ENCODE measurements at regions not wholly inside any gene's neighbourhood (a gene's known extent, or its start where the extent isn't known, plus 50 kb on each side); places are given as distances from the start of the nearest gene placed in this dataset.

DNA sequence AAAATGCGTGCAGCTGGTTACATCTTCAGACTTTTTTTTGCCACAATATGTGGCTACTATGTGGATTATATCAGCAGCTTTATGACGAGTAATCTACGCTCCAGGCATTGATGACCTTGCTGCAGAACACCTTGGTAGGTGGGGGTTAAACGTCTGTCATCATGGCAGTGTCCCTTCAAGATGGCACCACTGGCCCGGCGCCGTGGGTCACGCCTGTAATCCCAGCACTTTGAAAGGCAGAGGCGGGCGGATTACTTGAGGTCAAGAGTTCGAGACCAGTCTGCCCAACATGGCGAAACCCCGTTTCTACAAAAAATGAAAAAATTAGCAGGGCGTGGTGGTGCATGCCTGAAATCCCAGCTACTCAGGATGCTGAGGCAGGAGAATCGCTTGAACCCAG, 177.5 kb downstream of the AEBP2 start:
- H2BK15ac ChIP-seq (ENCODE audit: low read length), result no peak overlapping the region
- no peak overlapping the region for H2BK5ac ChIP-seq (ENCODE audit: low read length)
- no peak overlapping the region for H2AK5ac ChIP-seq (ENCODE audit: low read depth, low read length)
- H4K8ac ChIP-seq (ENCODE audit: low read depth, low read length), result no peak overlapping the region
- no CpG with 5 or more reads among the region's 15 CpGs for WGBS, 2 donors (ENCODE audit: extremely low coverage in 2 of 2, insufficient read length in 2 of 2, insufficient replicate concordance in 1 of 2)
- H3K23ac ChIP-seq (ENCODE audit: low read depth, low read length, poor library complexity), result no peak overlapping the region
- no peaks in the 10 kb centered on the region for H3K4me1 ChIP-seq (ENCODE audit: control insufficient read depth in 2 of 2, insufficient read depth in 1 of 2, low read depth in 1 of 2, low read length in 2 of 2)
- DNase-seq (ENCODE audit: low spot score), result no peak
- H3K27me3 ChIP-seq (ENCODE audit: control insufficient read depth in 3 of 3, insufficient read depth in 3 of 3, low read depth in 1 of 3, low read length in 3 of 3), result no peaks in the 10 kb centered on the region
- H3K36me3 ChIP-seq (replicated peaks in 1 of 2; ENCODE audit: control insufficient read depth in 2 of 2, insufficient read depth in 2 of 2, low read length in 2 of 2), result no peaks in the 10 kb centered on the region
- H3K4ac ChIP-seq (ENCODE audit: low read length), result no peak overlapping the region
- H3K4me3 ChIP-seq (ENCODE audit: low read length in 2 of 2), result no peak overlapping the region
- no peaks in the 10 kb centered on the region for H3K79me1 ChIP-seq (ENCODE audit: low read depth, low read length)
- no peak overlapping the region for H3K27ac ChIP-seq (replicated peaks; ENCODE audit: low read length)
- H4K91ac ChIP-seq (ENCODE audit: low read depth, low read length, poor library complexity), result no peak overlapping the region
- no peaks in the 10 kb centered on the region for H3K9me3 ChIP-seq (replicated peaks in 1 of 2; ENCODE audit: control insufficient read depth in 2 of 2, insufficient read depth in 1 of 2, low read depth in 1 of 2, low read length in 2 of 2)
- H3K18ac ChIP-seq (ENCODE audit: low read length), result no peak overlapping the region
- H2BK120ac ChIP-seq (ENCODE audit: low read depth, low read length), result no peak overlapping the region
- H2AFZ ChIP-seq (ENCODE audit: low read length), result no peak overlapping the region
- no peak overlapping the region for H2BK12ac ChIP-seq (ENCODE audit: low read length)
- H3K9ac ChIP-seq (ENCODE audit: low read depth, low read length, poor library complexity), result no peak overlapping the region
- no peak overlapping the region for H3K14ac ChIP-seq (ENCODE audit: low read length)
- H3K4me2 ChIP-seq (ENCODE audit: insufficient read depth, low read length, poor library complexity, severe bottlenecking), result no peak overlapping the region

- Histone ChIP-seq H3K4me3 (ENCODE audit: low read length in 2 of 2) (no peak overlapping the region), H3K4me2 (ENCODE audit: insufficient read depth, low read length, poor library complexity, severe bottlenecking) (no peak overlapping the region), H2BK15ac (ENCODE audit: low read length) (no peak overlapping the region), H3K4me1 (ENCODE audit: control insufficient read depth in 2 of 2, insufficient read depth in 1 of 2, low read depth in 1 of 2, low read length in 2 of 2) (peaks cover 0 to 1% of the 10 kb centered on the region in 2 donors), H3K79me1 (ENCODE audit: low read depth, low read length) (no peaks in the 10 kb centered on the region), H4K91ac (ENCODE audit: low read depth, low read length, poor library complexity) (no peak overlapping the region), H3K27me3 (ENCODE audit: control insufficient read depth in 3 of 3, insufficient read depth in 3 of 3, low read depth in 1 of 3, low read length in 3 of 3) (no peaks in the 10 kb centered on the region), H3K23ac (ENCODE audit: low read depth, low read length, poor library complexity) (no peak overlapping the region), H2BK5ac (ENCODE audit: low read length) (no peak overlapping the region), H2AFZ (ENCODE audit: low read length) (no peak overlapping the region), H3K36me3 (replicated peaks in 1 of 2; ENCODE audit: control insufficient read depth in 2 of 2, insufficient read depth in 2 of 2, low read length in 2 of 2) (no peaks in the 10 kb centered on the region), H2BK12ac (ENCODE audit: low read length) (no peak overlapping the region), H3K9me3 (replicated peaks in 1 of 2; ENCODE audit: control insufficient read depth in 2 of 2, insufficient read depth in 1 of 2, low read depth in 1 of 2, low read length in 2 of 2) (no peaks in the 10 kb centered on the region), H3K4ac (ENCODE audit: low read length) (no peak overlapping the region), H4K8ac (ENCODE audit: low read depth, low read length) (no peak overlapping the region), H3K18ac (ENCODE audit: low read length) (no peak overlapping the region), H3K27ac (replicated peaks; ENCODE audit: low read length) (no peak overlapping the region), H2BK120ac (ENCODE audit: low read depth, low read length) (no peak overlapping the region), H3K14ac (ENCODE audit: low read length) (no peak overlapping the region), H2AK5ac (ENCODE audit: low read depth, low read length) (no peak overlapping the region), H3K9ac (ENCODE audit: low read depth, low read length, poor library complexity) (no peak overlapping the region)
- no peak for DNase-seq (ENCODE audit: low spot score)
- no CpG with 5 or more reads among the region's 7 CpGs for WGBS, 2 donors (ENCODE audit: extremely low coverage in 2 of 2, insufficient read length in 2 of 2, insufficient replicate concordance in 1 of 2)
Measured at GRCh38 chr12:19620222-19620621, 180.9 kb downstream of the AEBP2 start.

DNA sequence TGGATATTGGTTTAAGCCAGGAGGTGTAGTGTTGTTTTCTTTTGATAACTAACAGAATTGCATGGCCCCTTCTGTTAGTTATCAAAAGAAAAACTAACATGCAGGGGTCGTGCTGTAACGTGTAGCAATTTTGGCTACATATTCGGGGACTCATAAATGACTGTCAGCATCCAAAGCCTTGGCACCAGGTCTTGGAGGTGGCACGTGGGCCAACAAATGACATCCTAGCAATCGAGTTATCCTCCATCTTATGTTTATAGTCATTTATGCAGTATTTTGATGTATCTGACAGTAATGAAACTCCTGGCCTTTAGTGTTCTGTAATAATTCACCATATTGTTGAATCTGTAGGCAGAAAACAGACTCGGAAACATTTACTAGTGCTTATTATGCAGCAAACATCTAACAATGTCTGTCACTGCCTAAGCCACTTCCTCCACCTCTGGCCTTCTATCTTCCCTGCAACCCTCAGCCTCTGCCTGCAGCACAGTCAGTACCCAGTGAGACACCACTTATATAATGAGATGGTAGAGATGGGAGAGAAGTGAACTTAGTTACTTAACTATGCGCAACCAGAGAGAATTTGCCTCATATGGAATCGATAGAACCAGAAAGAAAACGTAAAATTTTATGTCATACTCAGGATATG, 184.6 kb downstream of the AEBP2 start:
- no peak overlapping the region for H2AFZ ChIP-seq (ENCODE audit: low read length)
- H3K9ac ChIP-seq (ENCODE audit: low read depth, low read length, poor library complexity), result no peak overlapping the region
- H2BK12ac ChIP-seq (ENCODE audit: low read length), result no peak overlapping the region
- no peak overlapping the region for H3K14ac ChIP-seq (ENCODE audit: low read length)
- H3K36me3 ChIP-seq (replicated peaks in 1 of 2; ENCODE audit: control insufficient read depth in 2 of 2, insufficient read depth in 2 of 2, low read length in 2 of 2), result no peaks in the 10 kb centered on the region
- H3K27me3 ChIP-seq (ENCODE audit: control insufficient read depth in 3 of 3, insufficient read depth in 3 of 3, low read depth in 1 of 3, low read length in 3 of 3), result no peaks in the 10 kb centered on the region
- no peak overlapping the region for H2BK120ac ChIP-seq (ENCODE audit: low read depth, low read length)
- H4K8ac ChIP-seq (ENCODE audit: low read depth, low read length), result no peak overlapping the region
- no peak overlapping the region for H3K4me2 ChIP-seq (ENCODE audit: insufficient read depth, low read length, poor library complexity, severe bottlenecking)
- no peak overlapping the region for H2BK5ac ChIP-seq (ENCODE audit: low read length)
- no peak overlapping the region for H3K23ac ChIP-seq (ENCODE audit: low read depth, low read length, poor library complexity)
- peaks cover 0 to 1% of the 10 kb centered on the region in 2 donors for H3K4me1 ChIP-seq (ENCODE audit: control insufficient read depth in 2 of 2, insufficient read depth in 1 of 2, low read depth in 1 of 2, low read length in 2 of 2)
- no peak overlapping the region for H3K18ac ChIP-seq (ENCODE audit: low read length)
- WGBS, 2 donors (ENCODE audit: extremely low coverage in 2 of 2, insufficient read length in 2 of 2, insufficient replicate concordance in 1 of 2), result no CpG with 5 or more reads among the region's 9 CpGs
- H3K4ac ChIP-seq (ENCODE audit: low read length), result no peak overlapping the region
- H3K4me3 ChIP-seq (ENCODE audit: low read length in 2 of 2), result no peak overlapping the region
- H2AK5ac ChIP-seq (ENCODE audit: low read depth, low read length), result no peak overlapping the region
- no peak overlapping the region for H3K27ac ChIP-seq (replicated peaks; ENCODE audit: low read length)
- H3K9me3 ChIP-seq (replicated peaks in 1 of 2; ENCODE audit: control insufficient read depth in 2 of 2, insufficient read depth in 1 of 2, low read depth in 1 of 2, low read length in 2 of 2), result no peaks in the 10 kb centered on the region
- no peaks in the 10 kb centered on the region for H3K79me1 ChIP-seq (ENCODE audit: low read depth, low read length)
- H2BK15ac ChIP-seq (ENCODE audit: low read length), result no peak overlapping the region
- H4K91ac ChIP-seq (ENCODE audit: low read depth, low read length, poor library complexity), result no peak overlapping the region
- no peak for DNase-seq (ENCODE audit: low spot score)

DNA sequence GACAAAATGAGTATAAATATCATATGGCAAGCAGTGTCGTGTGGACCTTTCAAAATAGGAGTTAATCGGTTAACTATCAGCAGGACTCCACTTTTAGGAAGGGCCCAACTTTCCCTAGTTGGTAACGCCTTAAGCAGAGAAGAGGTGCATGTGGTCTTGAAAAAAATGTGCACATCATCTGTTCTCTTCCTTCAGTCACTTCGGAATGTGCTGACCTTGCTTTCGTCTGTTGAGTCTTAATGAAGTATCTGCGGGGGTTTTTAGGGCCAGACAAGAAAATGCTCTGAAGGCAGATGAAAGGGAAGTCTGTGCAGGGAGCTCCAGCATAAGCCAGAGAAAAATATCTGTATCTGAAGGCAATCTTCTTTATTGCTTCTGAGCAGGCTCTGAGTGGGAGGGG, 185.2 kb downstream of the AEBP2 start:
- Histone ChIP-seq H3K4me1 (ENCODE audit: control insufficient read depth in 2 of 2, insufficient read depth in 1 of 2, low read depth in 1 of 2, low read length in 2 of 2) (peaks cover 0 to 1% of the 10 kb centered on the region in 2 donors), H3K4ac (ENCODE audit: low read length) (no peak overlapping the region), H3K14ac (ENCODE audit: low read length) (no peak overlapping the region), H3K27ac (replicated peaks; ENCODE audit: low read length) (no peak overlapping the region), H3K23ac (ENCODE audit: low read depth, low read length, poor library complexity) (no peak overlapping the region), H3K9ac (ENCODE audit: low read depth, low read length, poor library complexity) (no peak overlapping the region), H2BK15ac (ENCODE audit: low read length) (no peak overlapping the region), H2BK120ac (ENCODE audit: low read depth, low read length) (no peak overlapping the region), H3K27me3 (ENCODE audit: control insufficient read depth in 3 of 3, insufficient read depth in 3 of 3, low read depth in 1 of 3, low read length in 3 of 3) (no peaks in the 10 kb centered on the region), H3K4me3 (ENCODE audit: low read length in 2 of 2) (no peak overlapping the region), H2BK12ac (ENCODE audit: low read length) (no peak overlapping the region), H3K9me3 (replicated peaks in 1 of 2; ENCODE audit: control insufficient read depth in 2 of 2, insufficient read depth in 1 of 2, low read depth in 1 of 2, low read length in 2 of 2) (no peaks in the 10 kb centered on the region), H3K79me1 (ENCODE audit: low read depth, low read length) (no peaks in the 10 kb centered on the region), H4K91ac (ENCODE audit: low read depth, low read length, poor library complexity) (no peak overlapping the region), H3K36me3 (replicated peaks in 1 of 2; ENCODE audit: control insufficient read depth in 2 of 2, insufficient read depth in 2 of 2, low read length in 2 of 2) (no peaks in the 10 kb centered on the region), H4K8ac (ENCODE audit: low read depth, low read length) (no peak overlapping the region), H3K18ac (ENCODE audit: low read length) (no peak overlapping the region), H2AFZ (ENCODE audit: low read length) (no peak overlapping the region), H3K4me2 (ENCODE audit: insufficient read depth, low read length, poor library complexity, severe bottlenecking) (no peak overlapping the region), H2AK5ac (ENCODE audit: low read depth, low read length) (no peak overlapping the region), H2BK5ac (ENCODE audit: low read length) (no peak overlapping the region)
- no peak for DNase-seq (ENCODE audit: low spot score)
- no CpG with 5 or more reads among the region's 6 CpGs for WGBS, 2 donors (ENCODE audit: extremely low coverage in 2 of 2, insufficient read length in 2 of 2, insufficient replicate concordance in 1 of 2)
